Neutrophil (primary cell): ENCODE measurements at regions not wholly inside any gene's neighbourhood (a gene's known extent, or its start where the extent isn't known, plus 50 kb on each side); places are given as distances from the start of the nearest gene placed in this dataset.

ENCODE experiments used
- H3K27ac ChIP-seq: fragments of 200-600 bp; sonication (generic); 2 replicates; pipeline ENCODE4 v1.5.1; 2016; ENCODE audit warnings: mild to moderate bottlenecking, moderate library complexity
- H3K27me3 ChIP-seq: fragments of 200-600 bp; sonication (generic); 2 replicates; pipeline ENCODE4 v1.6.0; 2016; ENCODE audit warnings: mild to moderate bottlenecking
- H3K36me3 ChIP-seq: fragments of 200-600 bp; sonication (generic); 2 replicates; pipeline ENCODE4 v1.5.1; 2017
- H3K4me1 ChIP-seq, 2 experiments: fragments of 200-600 bp in 1 of 2; sonication (generic) in 1 of 2; 1 replicate in 1 of 2; 2 replicates in 1 of 2; pipeline versions ENCODE4 v1.5.1 to v1.6.1; 2013 to 2016; ENCODE audit warnings: low read depth in 1 of 2, low read length in 1 of 2, mild to moderate bottlenecking in 1 of 2, moderate library complexity in 1 of 2; ENCODE audit not compliant: control insufficient read depth in 1 of 2, insufficient read depth in 1 of 2
- H3K4me3 ChIP-seq, 2 experiments: fragments of 200-600 bp in 1 of 2; sonication (generic) in 1 of 2; 1 replicate in 1 of 2; 2 replicates in 1 of 2; pipeline ENCODE4 v1.5.1; 2013 to 2016; ENCODE audit warnings: low read depth in 1 of 2, low read length in 1 of 2, mild to moderate bottlenecking in 1 of 2, moderate library complexity in 1 of 2
- H3K9me3 ChIP-seq: fragments of 200-600 bp; sonication (generic); 2 replicates; pipeline ENCODE4 v1.5.1; 2016
- TF ChIP-seq, protein P1 (sequence below): fragments of 200-600 bp; sonication (generic); IDR thresholded peaks from 2 replicates; pipeline ENCODE4 v1.5.1; 2016; ENCODE audit warnings: antibody characterized with exemption

DNA sequence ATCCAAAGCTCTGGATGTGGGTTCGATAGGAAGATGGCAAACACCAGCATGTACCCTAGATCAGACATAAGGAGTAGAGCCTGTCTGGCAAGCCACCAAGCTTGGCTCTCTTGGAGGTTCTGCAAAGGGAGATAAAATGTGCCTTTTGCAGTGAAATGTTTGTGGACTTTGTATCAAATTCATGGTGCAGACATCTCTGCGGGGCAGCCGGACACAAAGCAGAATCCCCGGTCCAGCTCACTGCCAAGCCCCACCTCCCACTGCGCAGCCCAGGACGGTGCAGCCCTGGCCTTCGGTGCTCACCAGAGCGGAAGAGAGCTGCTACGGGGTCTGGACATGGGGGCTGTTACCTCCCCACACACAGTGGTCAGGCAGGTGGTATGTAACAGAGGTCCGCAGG is 333.6 kb upstream of the JARID2 start:
- Histone ChIP-seq H3K27me3 (no peaks in the 10 kb centered on the region), H3K27ac (peak overlapping the region; percentile 89), H3K9me3 (no peaks in the 10 kb centered on the region), H3K4me1 (peaks cover 35 to 40% of the 10 kb centered on the region in 2 experiments), H3K36me3 (no peaks in the 10 kb centered on the region), H3K4me3 (no peak overlapping the region)
- TF ChIP-seq, protein P1, sequence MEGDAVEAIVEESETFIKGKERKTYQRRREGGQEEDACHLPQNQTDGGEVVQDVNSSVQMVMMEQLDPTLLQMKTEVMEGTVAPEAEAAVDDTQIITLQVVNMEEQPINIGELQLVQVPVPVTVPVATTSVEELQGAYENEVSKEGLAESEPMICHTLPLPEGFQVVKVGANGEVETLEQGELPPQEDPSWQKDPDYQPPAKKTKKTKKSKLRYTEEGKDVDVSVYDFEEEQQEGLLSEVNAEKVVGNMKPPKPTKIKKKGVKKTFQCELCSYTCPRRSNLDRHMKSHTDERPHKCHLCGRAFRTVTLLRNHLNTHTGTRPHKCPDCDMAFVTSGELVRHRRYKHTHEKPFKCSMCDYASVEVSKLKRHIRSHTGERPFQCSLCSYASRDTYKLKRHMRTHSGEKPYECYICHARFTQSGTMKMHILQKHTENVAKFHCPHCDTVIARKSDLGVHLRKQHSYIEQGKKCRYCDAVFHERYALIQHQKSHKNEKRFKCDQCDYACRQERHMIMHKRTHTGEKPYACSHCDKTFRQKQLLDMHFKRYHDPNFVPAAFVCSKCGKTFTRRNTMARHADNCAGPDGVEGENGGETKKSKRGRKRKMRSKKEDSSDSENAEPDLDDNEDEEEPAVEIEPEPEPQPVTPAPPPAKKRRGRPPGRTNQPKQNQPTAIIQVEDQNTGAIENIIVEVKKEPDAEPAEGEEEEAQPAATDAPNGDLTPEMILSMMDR: no peak

DNA sequence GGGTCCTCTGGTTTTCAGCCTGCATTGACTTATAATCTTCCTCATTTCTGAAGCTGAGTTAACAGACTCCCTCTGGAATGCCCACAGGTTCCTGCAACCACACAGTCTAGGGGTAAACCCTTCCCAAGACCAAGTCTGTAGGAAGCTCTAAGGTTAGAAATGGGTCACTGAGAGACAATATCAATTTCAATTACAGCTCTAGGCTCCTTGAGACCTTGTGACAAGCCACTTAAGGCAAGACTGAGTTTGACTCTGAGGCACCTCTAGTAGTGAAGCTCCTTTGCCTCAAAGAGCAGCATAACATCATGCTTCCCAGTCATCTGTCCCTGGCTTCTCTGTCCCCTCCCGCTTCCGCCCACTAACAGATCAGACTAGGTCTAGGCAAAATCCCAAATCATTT is 333.2 kb upstream of the JARID2 start:
- Histone ChIP-seq H3K4me3 (no peak overlapping the region), H3K27ac (peak overlapping the region; percentile 89), H3K36me3 (no peaks in the 10 kb centered on the region), H3K4me1 (peaks cover 38 to 40% of the 10 kb centered on the region in 2 experiments), H3K27me3 (no peaks in the 10 kb centered on the region), H3K9me3 (no peaks in the 10 kb centered on the region)
- TF ChIP-seq, protein P1: no peak

DNA sequence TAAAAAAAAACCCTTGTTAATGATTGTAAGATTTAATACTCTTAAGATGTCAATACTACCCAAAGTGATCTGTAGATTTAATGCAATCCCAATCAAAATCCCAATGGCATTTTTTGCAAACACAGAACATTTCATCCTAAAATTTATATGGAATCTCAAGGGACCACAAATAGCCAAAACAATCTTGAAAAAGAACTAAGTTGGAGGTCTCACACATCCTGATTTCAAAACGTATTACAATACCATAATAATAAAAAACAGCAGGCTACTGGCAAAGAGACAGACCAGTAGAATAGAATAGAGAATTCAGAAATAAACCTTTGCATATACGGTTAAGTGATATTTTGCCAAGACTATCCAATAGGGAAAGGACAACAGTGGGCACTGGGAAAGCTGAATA is 331.9 kb upstream of the JARID2 start:
- H3K4me3 ChIP-seq: no peak overlapping the region
- no peaks in the 10 kb centered on the region for H3K27me3 ChIP-seq
- no peak overlapping the region for H3K27ac ChIP-seq
- peaks cover 45 to 47% of the 10 kb centered on the region in 2 experiments for H3K4me1 ChIP-seq
- TF ChIP-seq, protein P1: no peak
- H3K36me3 ChIP-seq: no peaks in the 10 kb centered on the region
- H3K9me3 ChIP-seq: no peaks in the 10 kb centered on the region

DNA sequence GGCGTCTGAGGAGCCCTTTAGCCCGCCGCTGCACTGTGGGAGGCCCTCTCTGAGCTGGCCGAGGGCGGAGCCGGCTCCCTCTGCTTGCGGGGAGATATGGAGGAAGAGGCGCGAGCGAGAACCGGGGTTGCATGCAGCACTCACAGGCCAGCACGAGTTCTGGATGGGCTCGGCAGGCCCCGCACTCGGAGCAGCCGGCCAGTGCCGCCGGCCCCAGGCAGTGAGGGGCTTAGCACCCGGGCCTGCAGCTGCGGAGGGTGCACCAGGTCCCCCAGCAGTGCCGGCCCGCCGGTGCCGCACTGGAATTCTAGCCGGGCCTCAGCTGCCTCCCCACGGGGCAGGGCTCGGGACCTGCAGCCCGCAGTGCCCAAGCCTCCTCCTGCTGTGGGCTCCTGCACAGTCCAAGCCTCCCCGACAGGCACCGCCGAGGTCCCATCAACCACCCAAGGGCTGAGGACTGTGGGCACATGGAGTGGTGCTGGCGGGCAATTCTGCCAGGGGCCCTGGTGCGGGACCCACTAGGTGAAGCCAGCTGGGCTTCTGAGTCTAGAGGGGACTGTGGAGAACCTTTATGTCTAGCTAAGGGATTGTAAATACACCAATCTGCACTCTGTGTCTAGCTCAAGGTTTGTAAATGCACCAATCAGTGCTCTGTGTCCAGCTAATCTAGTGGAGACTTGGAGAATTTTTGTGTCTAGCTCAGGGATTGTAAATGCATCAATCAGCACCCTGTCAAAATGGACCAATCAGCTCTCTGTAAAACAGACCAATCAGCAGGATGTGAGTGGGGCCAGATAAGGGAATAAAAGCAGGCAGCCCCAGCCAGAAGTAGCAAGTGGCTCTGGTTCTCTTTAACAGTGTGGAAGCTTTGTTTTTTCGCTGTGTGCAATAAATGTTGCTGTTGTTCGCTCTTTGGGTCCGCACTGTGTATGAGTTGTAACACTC is 329.7 kb upstream of the JARID2 start:
- TF ChIP-seq, protein P1: no peak
- Histone ChIP-seq H3K4me3 (no peak overlapping the region), H3K4me1 (peaks cover 42 to 48% of the 10 kb centered on the region in 2 experiments), H3K36me3 (no peaks in the 10 kb centered on the region), H3K9me3 (no peaks in the 10 kb centered on the region), H3K27me3 (no peaks in the 10 kb centered on the region), H3K27ac (no peak overlapping the region)

DNA sequence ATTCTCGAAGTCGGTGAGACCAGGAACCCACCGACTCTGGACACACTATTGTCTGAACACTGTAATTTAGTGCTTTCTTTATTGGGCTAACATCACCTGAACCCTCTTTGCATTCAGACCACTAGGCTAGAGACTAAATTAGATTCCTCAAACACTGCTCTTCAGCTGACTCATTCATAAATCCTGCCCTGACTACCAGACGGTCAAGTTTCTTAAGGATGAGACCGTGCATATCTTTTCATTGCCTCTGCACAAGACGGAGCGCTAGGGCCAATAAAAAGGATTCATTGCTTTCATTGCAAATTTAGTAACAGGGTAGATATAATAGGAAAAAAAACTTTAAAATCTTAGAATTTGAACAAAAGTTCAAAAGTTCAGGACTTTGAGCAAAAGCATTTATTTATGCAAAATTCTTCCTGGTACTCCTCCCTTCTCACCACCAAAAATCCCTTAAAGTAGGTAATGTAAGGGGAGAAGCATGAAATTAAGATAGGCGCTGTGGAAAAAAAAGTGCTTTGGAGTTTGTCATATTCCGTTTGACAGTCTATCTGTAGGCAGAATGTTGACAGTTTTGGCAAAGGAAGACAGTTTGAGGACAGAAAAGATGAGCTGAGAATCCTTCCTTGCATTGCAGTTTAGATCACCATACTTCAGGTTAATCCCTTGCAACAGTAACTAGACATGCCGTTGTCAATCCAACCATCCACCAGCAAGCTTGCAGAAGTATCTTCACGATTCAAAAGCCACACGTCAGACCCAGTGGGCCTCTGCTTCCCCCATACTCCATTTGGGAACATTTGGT is 328.6 kb upstream of the JARID2 start:
- H3K4me1 ChIP-seq: peaks cover 42 to 48% of the 10 kb centered on the region in 2 experiments
- H3K27me3 ChIP-seq: no peaks in the 10 kb centered on the region
- no peak overlapping the region for H3K27ac ChIP-seq
- no peak overlapping the region for H3K4me3 ChIP-seq
- H3K36me3 ChIP-seq: no peaks in the 10 kb centered on the region
- TF ChIP-seq, protein P1: no peak
- H3K9me3 ChIP-seq: no peaks in the 10 kb centered on the region
